ENCODE measurements at regions not wholly inside any gene's neighbourhood (a gene's known extent, or its start where the extent isn't known, plus 50 kb on each side); places are given as distances from the start of the nearest gene placed in this dataset.

DNA sequence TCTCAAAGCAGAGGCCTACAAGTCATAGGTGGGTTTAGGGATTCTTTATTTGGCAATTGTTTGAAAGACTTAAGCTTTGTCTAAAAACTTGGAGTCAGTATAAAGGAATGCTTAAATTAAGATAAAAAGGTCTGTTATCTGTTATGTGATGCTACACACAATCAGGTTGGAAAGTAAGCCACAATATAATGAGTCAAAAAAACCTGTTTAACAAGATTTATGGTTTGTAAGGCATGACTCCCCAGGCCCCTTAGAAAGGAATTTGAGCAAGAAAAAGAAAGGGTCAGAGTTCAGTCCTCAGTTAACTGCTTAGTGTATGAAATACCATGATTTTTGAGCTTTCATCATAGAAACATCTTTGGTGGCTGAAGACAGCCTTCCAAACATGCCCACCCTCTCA is 66.8 kb upstream of the HMGN3 start:
- H3K9me3 ChIP-seq (ENCODE audit: control insufficient read depth in 1 of 2, insufficient read depth in 1 of 2, low read length in 2 of 2) = peaks cover 0 to 3% of the 10 kb centered on the region in 2 experiments
- no peaks in the 10 kb centered on the region for H3K36me3 ChIP-seq (ENCODE audit: insufficient read depth, low read length)
- Mint-ChIP-seq H3K27ac (no peak overlapping the region), H3K36me3 (ENCODE audit: low read depth) (no peaks in the 10 kb centered on the region), H3K27me3 (peaks cover 6% of the 10 kb centered on the region), H3K4me1 (ENCODE audit: low read depth) (no peaks in the 10 kb centered on the region), H3K4me3 (no peak overlapping the region), H3K9me3 (no peaks in the 10 kb centered on the region)
- ATAC-seq (ENCODE audit: poor library complexity) (no peak), DNase-seq (no peak)
- ChIA-PET CTCF (no interaction called here), POLR2A (no interaction called here)
- H3K4me3 ChIP-seq (ENCODE audit: low read length) = no peak overlapping the region
- no peaks in the 10 kb centered on the region for H3K4me1 ChIP-seq (ENCODE audit: insufficient read depth, low read length)
- TF ChIP-seq, protein P1, sequence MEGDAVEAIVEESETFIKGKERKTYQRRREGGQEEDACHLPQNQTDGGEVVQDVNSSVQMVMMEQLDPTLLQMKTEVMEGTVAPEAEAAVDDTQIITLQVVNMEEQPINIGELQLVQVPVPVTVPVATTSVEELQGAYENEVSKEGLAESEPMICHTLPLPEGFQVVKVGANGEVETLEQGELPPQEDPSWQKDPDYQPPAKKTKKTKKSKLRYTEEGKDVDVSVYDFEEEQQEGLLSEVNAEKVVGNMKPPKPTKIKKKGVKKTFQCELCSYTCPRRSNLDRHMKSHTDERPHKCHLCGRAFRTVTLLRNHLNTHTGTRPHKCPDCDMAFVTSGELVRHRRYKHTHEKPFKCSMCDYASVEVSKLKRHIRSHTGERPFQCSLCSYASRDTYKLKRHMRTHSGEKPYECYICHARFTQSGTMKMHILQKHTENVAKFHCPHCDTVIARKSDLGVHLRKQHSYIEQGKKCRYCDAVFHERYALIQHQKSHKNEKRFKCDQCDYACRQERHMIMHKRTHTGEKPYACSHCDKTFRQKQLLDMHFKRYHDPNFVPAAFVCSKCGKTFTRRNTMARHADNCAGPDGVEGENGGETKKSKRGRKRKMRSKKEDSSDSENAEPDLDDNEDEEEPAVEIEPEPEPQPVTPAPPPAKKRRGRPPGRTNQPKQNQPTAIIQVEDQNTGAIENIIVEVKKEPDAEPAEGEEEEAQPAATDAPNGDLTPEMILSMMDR (IDR thresholded peaks at IDR 0.05) = no peak
- intact Hi-C loops (cut with DNase I, micrococcal nuclease) = no loop called here
- no peaks in the 10 kb centered on the region for H3K27me3 ChIP-seq (ENCODE audit: control insufficient read depth in 1 of 2, insufficient read depth in 2 of 2, low read length in 2 of 2)
- H3K27ac ChIP-seq (ENCODE audit: low read depth in 1 of 2, low read length in 2 of 2) = no peak overlapping the region

DNA sequence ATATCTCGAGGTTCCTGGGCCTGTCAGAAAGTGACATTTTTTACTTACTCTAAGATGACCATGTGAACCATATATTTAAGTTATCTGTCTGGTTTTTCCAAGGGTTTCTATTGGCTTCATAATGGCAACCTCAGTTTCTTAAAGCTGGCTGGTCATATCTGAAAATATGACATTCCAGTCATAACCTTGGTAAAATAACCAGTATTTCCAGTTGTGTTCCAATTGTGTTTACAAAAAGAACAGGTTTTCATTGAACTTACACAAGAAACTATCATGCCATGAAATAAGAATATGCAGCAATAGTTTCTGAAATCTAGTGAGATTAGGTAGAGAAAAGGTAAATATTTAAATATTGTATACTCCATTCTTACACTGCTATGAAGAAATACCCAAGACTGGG is 61.7 kb upstream of the HMGN3 start:
- Histone ChIP-seq H3K27ac (ENCODE audit: low read depth in 1 of 2, low read length in 2 of 2) (no peak overlapping the region), H3K4me3 (ENCODE audit: low read length) (no peak overlapping the region), H3K27me3 (ENCODE audit: control insufficient read depth in 1 of 2, insufficient read depth in 2 of 2, low read length in 2 of 2) (no peaks in the 10 kb centered on the region), H3K36me3 (ENCODE audit: insufficient read depth, low read length) (no peaks in the 10 kb centered on the region), H3K4me1 (ENCODE audit: insufficient read depth, low read length) (no peaks in the 10 kb centered on the region), H3K9me3 (ENCODE audit: control insufficient read depth in 1 of 2, insufficient read depth in 1 of 2, low read length in 2 of 2) (peaks cover 0 to 3% of the 10 kb centered on the region in 2 experiments)
- H3K27ac Mint-ChIP-seq = no peak overlapping the region
- CTCF ChIA-PET = no interaction called here
- POLR2A ChIA-PET = no interaction called here
- DNase-seq (no peak), ATAC-seq (ENCODE audit: poor library complexity) (no peak)
- no peaks in the 10 kb centered on the region for H3K27me3 Mint-ChIP-seq
- no peak overlapping the region for H3K4me3 Mint-ChIP-seq
- TF ChIP-seq, protein P1 (IDR thresholded peaks at IDR 0.05) = no peak
- no peaks in the 10 kb centered on the region for H3K36me3 Mint-ChIP-seq (ENCODE audit: low read depth)
- no peaks in the 10 kb centered on the region for H3K4me1 Mint-ChIP-seq (ENCODE audit: low read depth)
- intact Hi-C loops (cut with DNase I, micrococcal nuclease) = no loop called here
- no peaks in the 10 kb centered on the region for H3K9me3 Mint-ChIP-seq
